ENCODE measurements at regions not wholly inside any gene's neighbourhood (a gene's known extent, or its start where the extent isn't known, plus 50 kb on each side); places are given as distances from the start of the nearest gene placed in this dataset.

GRCh38 chr3:72324253-72324811 is 523.9 kb downstream of the SHQ1 start:
- Histone ChIP-seq H3K4me2 (no peak overlapping the region), H3K27ac (no peak overlapping the region), H3K4me1 (no peaks in the 10 kb centered on the region), H3K4me3 (no peak overlapping the region), H3K9me3 (no peaks in the 10 kb centered on the region)
- ChIA-PET CTCF (no interaction called here), POLR2A (no interaction called here)
- FAIRE-seq (no peak), DNase-seq (ENCODE audit: low read depth in 1 of 2, low spot score in 1 of 2) (no peak), ATAC-seq (no peak)
- WGBS (ENCODE audit: missing lambda C conversion rate), result 20% methylated on average over 3 of the region's 3 CpGs
- TF ChIP-seq E2F6 (IDR thresholded peaks at IDR 0.05; ENCODE audit: borderline replicate concordance, low read depth), result no peak
- TF ChIP-seq ZC3H11A (IDR thresholded peaks at IDR 0.05), result no peak
- no peak for TF ChIP-seq TP53 (CRISPR knock-in tag; IDR thresholded peaks at IDR 0.05)
- TF ChIP-seq RAD21 (conservative IDR thresholded peaks at IDR 0.05 in 1 of 2, IDR thresholded peaks at IDR 0.05 in 1 of 2), result no peak
- TF ChIP-seq REST (IDR thresholded peaks at IDR 0.05), result no peak
- no peak for TF ChIP-seq HOXB5 (CRISPR knock-in tag; IDR thresholded peaks at IDR 0.05)

GRCh38 chr3:72323773-72324172 is 524.5 kb downstream of the SHQ1 start:
- FAIRE-seq (no peak), ATAC-seq (no peak), DNase-seq (ENCODE audit: low read depth in 1 of 2, low spot score in 1 of 2) (no peak)
- no peak overlapping the region for H3K27ac ChIP-seq
- H3K4me3 ChIP-seq, result no peak overlapping the region
- TF ChIP-seq CEBPB (IDR thresholded peaks at IDR 0.05), result no peak
- no peak for TF ChIP-seq FOSL2 (IDR thresholded peaks at IDR 0.05)
- TF ChIP-seq FOSL2 (CRISPR knock-in tag; IDR thresholded peaks at IDR 0.05), result no peak
- TF ChIP-seq MAFK (IDR thresholded peaks at IDR 0.05; ENCODE audit: partially characterized antibody), result no peak
- TF ChIP-seq EHMT2 (IDR thresholded peaks at IDR 0.05; ENCODE audit: low read depth), result no peak
- no peak for TF ChIP-seq RCOR1 (IDR thresholded peaks at IDR 0.05; ENCODE audit: low read depth, low read length)
- no peak for TF ChIP-seq NR3C1 (IDR thresholded peaks at IDR 0.05)
- TF ChIP-seq BCL3 (IDR thresholded peaks at IDR 0.05), result no peak
- no peak for TF ChIP-seq CHD2 (IDR thresholded peaks at IDR 0.05; ENCODE audit: low read length, partially characterized antibody)
- TF ChIP-seq EHF (CRISPR knock-in tag; IDR thresholded peaks at IDR 0.05), result no peak
- TF ChIP-seq ESRRA (IDR thresholded peaks at IDR 0.05; ENCODE audit: borderline replicate concordance, low read length), result no peak
- H3K4me1 ChIP-seq, result no peaks in the 10 kb centered on the region
- POLR2A ChIA-PET, result no interaction called here
- no peaks in the 10 kb centered on the region for H3K9me3 ChIP-seq
- H3K4me2 ChIP-seq, result no peak overlapping the region
- CTCF ChIA-PET, result interaction anchor here (1.0 kb wide), 1 partner anchor 9 kb away, joined by 3 read pairs; no protein-coding TSS in a partner anchor
- WGBS (ENCODE audit: missing lambda C conversion rate), result 72% methylated on average over 6 of the region's 6 CpGs

GRCh38 chr3:72322264-72322976 is 525.8 kb downstream of the SHQ1 start:
- H3K4me3 ChIP-seq, result no peak overlapping the region
- no peak for ATAC-seq
- 78% methylated on average over 11 of the region's 11 CpGs for WGBS (ENCODE audit: missing lambda C conversion rate)
- no peak for FAIRE-seq
- no peak for DNase-seq (ENCODE audit: low read depth in 1 of 2, low spot score in 1 of 2)
- H3K9me3 ChIP-seq, result no peaks in the 10 kb centered on the region
- ChIA-PET CTCF (interaction anchor here (1.3 kb wide), 1 partner anchor 10 kb away, joined by 3 read pairs; no protein-coding TSS in a partner anchor), POLR2A (no interaction called here)
- H3K27ac ChIP-seq, result no peak overlapping the region
- H3K4me1 ChIP-seq, result no peaks in the 10 kb centered on the region
- H3K4me2 ChIP-seq, result no peak overlapping the region
- TF ChIP-seq NPAS2 (CRISPR knock-in tag; IDR thresholded peaks at IDR 0.05; ENCODE audit: borderline replicate concordance), result no peak
- TF ChIP-seq FOSB (CRISPR knock-in tag; IDR thresholded peaks at IDR 0.05), result no peak
- no peak for TF ChIP-seq FOXS1 (CRISPR knock-in tag; IDR thresholded peaks at IDR 0.05)
- no peak for TF ChIP-seq ZNF302 (CRISPR knock-in tag; IDR thresholded peaks at IDR 0.05)
- TF ChIP-seq NR3C1 (IDR thresholded peaks at IDR 0.05), result no peak
- TF ChIP-seq MAZ (IDR thresholded peaks at IDR 0.05; ENCODE audit: borderline replicate concordance, low read depth, low read length), result no peak
- TF ChIP-seq SREBF2 (IDR thresholded peaks at IDR 0.05), result no peak
- no peak for TF ChIP-seq EP300 (IDR thresholded peaks at IDR 0.05)
- TF ChIP-seq FOSL2 (IDR thresholded peaks at IDR 0.05), result no peak
- no peak for TF ChIP-seq FOSL2 (CRISPR knock-in tag; IDR thresholded peaks at IDR 0.05)
- no peak for TF ChIP-seq KDM5A (IDR thresholded peaks at IDR 0.05)
- no peak for TF ChIP-seq JUN (IDR thresholded peaks at IDR 0.05)
- TF ChIP-seq MYC (IDR thresholded peaks at IDR 0.05; ENCODE audit: borderline replicate concordance, low read length), result no peak
- no peak for TF ChIP-seq ELK1 (IDR thresholded peaks at IDR 0.05; ENCODE audit: low read depth, low read length)
